ENCODE measurements at regions not wholly inside any gene's neighbourhood (a gene's known extent, or its start where the extent isn't known, plus 50 kb on each side); places are given as distances from the start of the nearest gene placed in this dataset.

DNA sequence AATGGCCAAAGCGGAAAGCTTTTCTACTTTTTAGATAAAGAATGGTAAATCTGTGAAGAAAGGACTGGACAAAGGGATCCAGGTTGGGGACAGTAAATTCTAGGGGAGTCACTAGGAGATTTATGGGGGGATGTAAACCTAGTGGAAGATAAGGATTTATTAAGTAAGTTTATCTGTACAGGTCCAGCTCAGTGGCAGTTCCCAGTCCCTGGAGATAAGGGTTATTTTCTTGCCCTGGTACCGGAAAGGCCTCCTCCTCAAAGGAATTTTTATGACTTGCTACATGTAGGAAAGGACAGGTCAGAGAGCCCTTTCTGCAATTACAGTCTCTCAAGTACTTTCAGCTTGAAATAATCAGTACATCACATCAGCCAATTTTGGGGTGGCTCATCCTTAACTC lies 72.6 kb upstream of the BICD1 start:
- ATAC-seq, result no peak
- no peak for DNase-seq
- Mint-ChIP-seq H3K4me3 (no peak overlapping the region), H3K27me3 (no peaks in the 10 kb centered on the region), H3K9me3 (no peaks in the 10 kb centered on the region), H3K27ac (no peak overlapping the region), H3K4me1 (peaks cover 15% of the 10 kb centered on the region)

DNA sequence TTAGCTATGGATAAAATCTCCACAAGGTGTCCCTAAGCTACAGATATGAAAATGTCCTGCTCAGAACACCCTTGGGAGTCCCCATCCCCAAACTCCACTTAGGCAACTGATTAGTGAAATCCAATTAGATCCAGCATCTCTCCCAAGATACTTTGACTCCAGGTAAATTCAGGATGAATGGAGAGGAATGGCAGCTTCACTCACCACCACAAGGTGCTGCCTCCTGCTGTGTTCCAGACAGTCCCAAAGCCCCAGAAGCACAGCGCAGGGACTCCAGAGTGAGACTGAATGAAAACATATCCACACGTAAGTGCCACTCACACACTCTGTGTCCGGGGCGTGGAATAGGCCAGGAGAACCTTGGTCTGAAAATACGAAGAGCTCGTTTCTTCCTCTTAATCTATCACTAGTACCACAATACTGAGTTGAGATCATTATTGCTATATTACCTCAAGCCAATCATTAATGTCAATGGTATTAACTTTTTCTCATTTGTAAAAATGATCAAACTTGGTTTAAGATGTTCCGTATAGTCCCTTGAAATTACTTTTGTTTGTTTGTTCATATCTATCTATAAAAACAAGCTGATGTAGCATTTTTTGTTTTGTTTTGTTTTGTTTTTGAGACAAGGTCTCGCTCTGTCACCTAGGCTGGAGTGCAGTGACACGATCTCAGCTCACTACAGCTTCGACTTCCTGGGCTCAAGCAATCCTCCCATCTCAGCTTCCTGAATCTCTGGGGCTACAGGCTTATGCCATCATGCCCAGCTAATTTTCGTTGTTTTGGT lies 70.0 kb upstream of the BICD1 start:
- no peak overlapping the region for H3K27ac Mint-ChIP-seq
- peaks cover 0 to under 1% of the 10 kb centered on the region in 2 donors for H3K9me3 Mint-ChIP-seq
- DNase-seq (no peak), ATAC-seq (no peak)
- H3K4me1 Mint-ChIP-seq, result no peaks in the 10 kb centered on the region
- H3K27me3 Mint-ChIP-seq, result no peaks in the 10 kb centered on the region
- no peak overlapping the region for H3K4me3 Mint-ChIP-seq

DNA sequence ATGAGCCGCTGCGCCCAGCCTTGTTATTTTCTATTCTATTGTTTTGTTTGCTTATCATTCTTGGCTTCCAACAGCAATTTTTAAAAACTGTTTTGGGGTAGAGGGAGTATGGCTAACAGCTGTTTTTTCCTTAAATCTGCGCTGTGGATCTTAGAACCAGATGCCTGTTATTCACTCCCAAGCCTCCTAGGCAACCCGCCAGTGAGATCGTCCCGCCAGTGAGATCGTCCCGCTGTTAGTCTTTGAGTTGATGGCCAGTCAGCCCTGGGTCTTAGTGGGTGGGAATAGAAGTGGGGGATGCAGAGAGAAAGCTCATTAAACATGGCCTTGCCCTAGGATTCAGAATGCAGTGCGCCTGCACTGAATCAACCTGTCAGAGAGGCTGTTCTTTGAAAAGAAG lies 67.3 kb upstream of the BICD1 start:
- H3K9me3 Mint-ChIP-seq, result peaks cover 7 to 17% of the 10 kb centered on the region in 2 donors
- no peak overlapping the region for H3K27ac Mint-ChIP-seq
- ATAC-seq (no peak), DNase-seq (no peak)
- no peaks in the 10 kb centered on the region for H3K4me1 Mint-ChIP-seq
- H3K4me3 Mint-ChIP-seq, result no peak overlapping the region
- no peaks in the 10 kb centered on the region for H3K27me3 Mint-ChIP-seq

DNA sequence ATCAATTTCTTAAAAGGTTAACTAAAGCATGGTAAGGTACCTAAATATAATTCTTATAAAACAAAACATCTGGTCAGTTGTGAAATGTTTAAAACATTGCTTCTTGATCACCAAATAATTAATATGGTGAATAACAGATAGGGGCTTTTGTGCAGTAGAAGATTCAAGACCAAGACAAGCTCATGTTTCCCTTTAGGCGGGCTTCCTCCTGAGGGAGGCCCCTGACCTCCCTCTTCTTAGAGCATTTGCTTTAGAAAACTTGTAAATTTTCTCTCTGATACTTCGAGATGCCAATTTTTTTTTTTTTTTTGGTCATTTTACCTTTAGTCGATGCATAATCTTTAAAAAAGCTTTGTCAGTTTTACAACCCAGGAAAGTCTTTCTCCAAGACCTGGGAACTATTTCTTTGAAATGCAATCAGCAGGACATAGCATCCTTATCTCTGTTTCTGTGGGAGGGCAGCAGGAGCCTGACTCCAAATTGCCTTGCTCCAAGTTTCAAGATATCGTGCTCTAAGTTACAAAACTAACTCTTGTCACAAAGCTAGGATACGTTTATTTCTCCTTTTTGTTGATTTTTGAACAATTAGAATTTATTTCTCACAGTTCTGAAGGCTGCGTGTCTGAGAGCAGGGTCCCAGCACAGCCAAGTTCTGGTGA lies 66.6 kb upstream of the BICD1 start:
- DNase-seq (no peak), ATAC-seq (no peak)
- H3K4me1 Mint-ChIP-seq, result no peaks in the 10 kb centered on the region
- H3K27me3 Mint-ChIP-seq, result no peaks in the 10 kb centered on the region
- H3K9me3 Mint-ChIP-seq, result peaks cover 8 to 20% of the 10 kb centered on the region in 2 donors
- H3K4me3 Mint-ChIP-seq, result no peak overlapping the region
- no peak overlapping the region for H3K27ac Mint-ChIP-seq

DNA sequence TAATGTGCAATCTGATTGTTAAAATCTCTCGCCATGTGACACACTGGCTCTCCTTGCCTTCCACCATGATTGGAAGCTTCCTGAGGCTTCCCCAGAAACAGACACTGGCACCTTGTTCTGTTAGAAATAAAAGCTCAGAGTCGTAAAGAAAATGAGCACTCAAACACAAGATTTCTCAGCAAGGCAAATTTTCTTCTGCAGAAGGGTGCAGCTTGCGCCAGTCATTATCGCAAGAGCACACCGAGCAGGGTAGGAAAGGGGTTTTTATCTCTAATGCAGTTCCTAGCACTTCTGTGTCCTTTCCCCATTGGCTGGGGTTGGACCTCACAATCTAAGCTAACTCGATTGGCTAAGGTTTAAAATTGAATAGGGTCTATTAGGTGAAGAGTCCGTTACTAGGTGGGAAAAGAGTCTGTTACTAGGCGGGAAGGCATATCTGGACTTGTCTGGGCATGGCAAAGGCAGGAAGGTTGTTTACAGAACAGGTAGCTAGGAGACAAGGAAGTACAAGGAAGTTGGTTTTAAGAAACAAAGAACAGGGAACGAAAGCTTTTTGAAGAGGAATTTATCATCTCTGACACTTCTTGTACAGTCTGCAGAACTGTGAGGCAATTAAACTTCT lies 62.6 kb upstream of the BICD1 start:
- ATAC-seq (no peak), DNase-seq (no peak)
- Mint-ChIP-seq H3K4me1 (peaks cover 6% of the 10 kb centered on the region), H3K27ac (no peak overlapping the region), H3K9me3 (peaks cover 15 to 30% of the 10 kb centered on the region in 2 donors), H3K4me3 (no peak overlapping the region), H3K27me3 (no peaks in the 10 kb centered on the region)

DNA sequence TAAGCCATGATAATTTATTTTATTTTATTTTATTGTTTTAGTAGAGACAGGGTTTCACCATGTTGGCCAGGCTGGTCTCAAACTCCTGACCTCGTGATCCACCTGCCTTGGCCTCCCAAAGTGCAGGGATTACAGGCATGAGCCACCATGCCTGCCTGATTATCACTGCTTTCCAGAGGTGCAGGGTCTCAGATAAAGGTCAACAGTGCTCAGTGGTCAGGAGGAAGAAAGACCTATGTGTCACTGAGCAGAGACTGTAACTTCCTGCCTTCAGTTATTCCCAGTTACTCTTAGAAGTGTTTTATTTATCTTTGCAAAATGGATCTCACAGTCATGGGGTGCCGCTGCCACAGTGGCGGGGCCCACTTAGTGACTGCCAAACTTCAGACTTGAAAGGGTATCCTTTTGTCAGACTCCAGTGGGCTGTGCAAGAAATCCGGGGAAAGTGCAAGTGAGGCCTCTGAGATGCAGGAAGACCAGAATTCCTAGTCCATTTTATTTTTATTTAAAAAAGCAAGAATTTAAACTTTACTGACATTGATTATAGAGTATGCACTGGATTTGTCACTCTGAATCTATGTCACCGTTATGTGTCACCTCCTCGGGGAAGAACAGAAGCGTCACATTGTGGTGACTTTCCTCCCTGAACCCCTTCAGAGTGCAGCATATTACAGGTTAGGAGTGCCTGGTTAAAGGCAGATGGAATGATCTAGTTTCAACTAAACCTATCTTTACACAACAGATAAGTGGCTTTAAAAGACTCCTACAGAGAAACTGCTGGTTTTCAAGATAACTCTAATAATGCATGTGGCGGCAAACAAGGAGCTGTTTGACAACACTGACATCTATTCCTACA lies 59.1 kb upstream of the BICD1 start:
- peaks cover 15 to 22% of the 10 kb centered on the region in 2 donors for H3K9me3 Mint-ChIP-seq
- no peaks in the 10 kb centered on the region for H3K27me3 Mint-ChIP-seq
- DNase-seq (no peak), ATAC-seq (no peak)
- H3K27ac Mint-ChIP-seq, result peak overlapping the region in 1 of 2 donors; percentile 42
- H3K4me1 Mint-ChIP-seq, result peaks cover 6% of the 10 kb centered on the region
- no peak overlapping the region for H3K4me3 Mint-ChIP-seq

DNA sequence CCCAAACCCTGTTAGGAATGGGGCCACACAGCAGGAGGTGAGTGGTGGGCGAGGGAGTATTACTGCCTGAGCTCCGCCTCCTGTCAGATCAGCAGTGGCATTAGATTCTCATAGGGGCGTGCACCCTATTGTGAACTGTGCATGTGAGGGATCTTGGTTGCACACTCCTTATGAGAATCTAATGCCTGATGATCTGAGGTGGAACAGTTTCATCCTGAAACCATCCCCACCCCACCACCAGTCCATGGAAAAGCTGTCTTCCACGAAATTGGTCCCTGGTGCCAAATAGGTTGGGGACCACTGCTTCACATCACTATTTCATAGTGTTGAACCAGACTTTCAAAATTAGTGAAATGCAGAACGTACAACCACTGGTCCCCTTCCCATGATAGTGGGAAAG lies 57.9 kb upstream of the BICD1 start:
- Mint-ChIP-seq H3K9me3 (peaks cover 13 to 18% of the 10 kb centered on the region in 2 donors), H3K4me1 (peaks cover 6% of the 10 kb centered on the region), H3K4me3 (no peak overlapping the region), H3K27ac (no peak overlapping the region), H3K27me3 (no peaks in the 10 kb centered on the region)
- DNase-seq (no peak), ATAC-seq (no peak)

DNA sequence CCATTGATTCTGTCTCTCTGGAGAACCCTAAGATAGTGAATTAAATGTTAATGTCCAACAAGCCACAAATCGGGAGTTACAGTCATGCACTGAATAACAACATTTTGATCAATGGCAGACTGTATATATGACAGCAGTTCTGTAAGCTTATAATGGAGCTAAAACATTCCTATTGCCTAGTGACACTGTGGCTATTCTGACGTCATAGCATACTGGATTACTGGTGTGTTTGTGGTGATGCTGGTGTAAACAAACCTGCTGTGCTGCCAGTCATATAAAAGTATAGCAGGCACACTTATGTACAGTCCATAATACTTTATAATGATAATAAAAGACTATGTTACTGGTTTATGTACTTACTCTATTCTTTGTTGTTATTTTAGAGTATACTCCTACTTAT lies 56.7 kb upstream of the BICD1 start:
- Mint-ChIP-seq H3K4me3 (no peak overlapping the region), H3K27ac (no peak overlapping the region), H3K27me3 (no peaks in the 10 kb centered on the region), H3K9me3 (peaks cover 11 to 19% of the 10 kb centered on the region in 2 donors), H3K4me1 (peaks cover 6% of the 10 kb centered on the region)
- no peak for ATAC-seq
- DNase-seq, result no peak

DNA sequence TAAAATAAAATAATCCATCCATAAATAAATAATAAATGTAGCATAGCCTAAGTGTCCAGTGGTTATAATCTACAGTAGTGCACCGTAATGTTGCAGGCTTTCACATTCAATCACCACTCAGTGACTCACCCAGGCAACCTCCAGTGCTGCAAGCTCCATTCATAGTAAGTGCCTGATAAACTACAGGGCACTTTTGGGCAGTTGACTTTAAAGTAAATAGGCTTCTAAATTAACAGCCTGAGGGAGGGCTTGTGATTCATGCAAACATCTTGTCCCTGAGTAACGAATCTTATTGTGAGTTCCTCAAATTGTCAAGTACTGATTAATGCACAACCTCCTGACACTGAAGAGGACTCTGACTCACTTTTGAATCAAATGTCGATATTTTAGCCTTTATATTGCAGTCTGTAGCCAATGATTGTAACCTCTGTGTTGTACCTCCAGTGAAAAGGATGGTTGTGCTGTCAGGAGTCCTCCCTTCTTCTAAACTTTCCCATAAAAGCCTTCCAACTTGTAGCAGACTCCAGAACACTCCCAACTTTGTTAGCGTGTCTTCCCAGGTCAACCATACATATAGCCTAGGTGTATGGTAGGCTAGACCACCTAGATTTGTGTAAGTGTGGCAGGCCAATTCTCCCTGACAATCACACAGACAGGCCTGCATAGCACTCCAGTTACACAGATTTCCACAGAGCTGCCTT lies 55.0 kb upstream of the BICD1 start:
- Mint-ChIP-seq H3K9me3 (peaks cover 4 to 13% of the 10 kb centered on the region in 2 donors), H3K27ac (no peak overlapping the region), H3K27me3 (no peaks in the 10 kb centered on the region), H3K4me3 (no peak overlapping the region), H3K4me1 (peaks cover 6% of the 10 kb centered on the region)
- peak; percentile 66 for ATAC-seq
- DNase-seq, result no peak

DNA sequence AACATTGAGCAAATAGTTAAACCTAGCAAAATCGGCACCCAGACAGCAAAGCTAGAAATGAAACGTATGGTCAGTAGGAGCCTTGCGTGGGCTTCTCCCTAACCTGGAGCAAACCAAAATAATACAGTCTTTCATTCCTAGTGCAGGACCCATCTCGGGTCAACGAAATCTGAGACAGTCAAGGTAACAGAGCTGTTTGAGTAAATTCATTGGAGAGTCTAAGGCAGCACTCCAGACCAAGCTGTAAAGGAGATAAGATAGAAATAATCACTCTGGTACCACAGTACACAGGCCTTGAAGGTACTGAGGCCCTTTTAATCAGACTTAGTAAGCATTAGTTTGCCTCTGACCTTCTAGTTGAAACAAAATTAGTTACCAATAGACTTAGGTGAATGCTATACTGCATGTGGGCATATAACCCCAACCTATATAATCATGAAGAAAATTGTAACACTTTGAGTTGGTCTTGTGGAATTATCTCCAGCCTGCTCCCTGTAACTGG lies 54.4 kb upstream of the BICD1 start:
- DNase-seq, result no peak
- H3K27ac Mint-ChIP-seq, result no peak overlapping the region
- no peak overlapping the region for H3K4me3 Mint-ChIP-seq
- H3K27me3 Mint-ChIP-seq, result no peaks in the 10 kb centered on the region
- H3K4me1 Mint-ChIP-seq, result peaks cover 6% of the 10 kb centered on the region
- no peak for ATAC-seq
- H3K9me3 Mint-ChIP-seq, result peaks cover 4 to 13% of the 10 kb centered on the region in 2 donors

DNA sequence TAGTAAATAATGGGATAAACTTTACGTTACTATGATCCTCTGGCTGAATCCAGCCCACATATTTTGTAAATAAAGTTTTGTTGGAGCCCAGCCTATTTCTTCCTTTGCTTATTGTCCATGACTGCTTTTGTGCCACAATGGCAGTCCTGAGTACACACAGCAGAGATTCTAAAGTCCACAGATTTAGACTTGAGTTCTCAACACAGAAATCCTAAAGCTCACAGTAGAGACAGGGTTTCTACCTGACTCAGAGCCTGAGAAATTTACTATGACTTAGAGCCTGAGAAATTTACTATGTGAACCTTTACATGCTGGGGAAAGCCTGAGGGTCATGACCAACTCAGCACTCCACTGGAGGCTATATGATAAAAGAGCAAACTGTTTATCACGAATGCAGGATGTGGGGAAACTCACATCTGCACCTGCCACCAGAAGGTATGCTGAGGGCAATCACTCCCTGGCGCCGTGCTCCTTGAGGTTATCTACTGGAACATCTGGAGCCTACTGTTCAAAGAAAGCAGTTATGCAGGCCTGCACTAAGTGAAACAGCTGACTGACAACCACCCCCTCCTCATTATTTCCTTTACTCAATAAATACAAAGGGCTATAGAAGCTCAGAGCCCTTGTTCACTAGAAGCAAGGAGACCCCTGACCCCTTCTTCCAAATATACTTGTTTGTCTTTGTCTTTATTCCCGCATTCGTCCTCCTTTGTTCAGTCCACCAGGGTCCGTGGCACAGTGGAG lies 52.6 kb upstream of the BICD1 start:
- Mint-ChIP-seq H3K9me3 (peaks cover 4 to 13% of the 10 kb centered on the region in 2 donors), H3K4me1 (peaks cover 2% of the 10 kb centered on the region), H3K4me3 (no peak overlapping the region), H3K27ac (no peak overlapping the region), H3K27me3 (no peaks in the 10 kb centered on the region)
- ATAC-seq (no peak), DNase-seq (no peak)

Data from stimulated activated naive CD8-positive, alpha-beta T cell treated with anti-CD3 and anti-CD28 coated beads, Interleukin-15, amount 100 ng/mL, for 72 hours (primary cell).